PC-9 (cell line): ENCODE measurements at regions not wholly inside any gene's neighbourhood (a gene's known extent, or its start where the extent isn't known, plus 50 kb on each side); places are given as distances from the start of the nearest gene placed in this dataset.

Experiments used
- BruUV-seq: library from RNA; stranded (reverse); fragments of 400-500 nt; replicated peaks from 2 replicates; lab custom pipeline; 2021; lab: Mats Ljungman, UMichigan
- CTCF ChIA-PET: fragments of 300-600 bp; sonication (Branson Sonifier 250); formaldehyde crosslinking; loops from one replicate; lab custom pipeline; 2022; ENCODE audit warnings: antibody characterized with exemption; lab: Charles Lee
- POLR2A ChIA-PET: fragments of 300-600 bp; sonication (Branson Sonifier 250); formaldehyde crosslinking; loops from one replicate; lab custom pipeline; 2022; ENCODE audit warnings: antibody characterized with exemption; ENCODE audit not compliant: unreplicated experiment; lab: Charles Lee
- DNase-seq, 2 experiments: peaks; one replicate each; pipeline versions ENCODE4 v3.0.0 to v3.0.0-alpha.2; 2015 to 2022; ENCODE audit warnings: mixed read lengths in 1 of 2
- H2AFZ ChIP-seq: fragments of 200-600 bp; sonication (generic); 2 replicates; pipeline ENCODE4 v1.8.1; 2017; ENCODE audit warnings: antibody characterized with exemption
- H3F3A ChIP-seq: fragments of 200-600 bp; sonication (generic); 2 replicates; pipeline ENCODE4 v1.8.1; 2017; ENCODE audit warnings: antibody characterized with exemption, mild to moderate bottlenecking, low read depth; ENCODE audit not compliant: insufficient read depth
- H3K27ac ChIP-seq: fragments of 200-600 bp; sonication (generic); 2 replicates; pipeline ENCODE4 v1.6.1; 2016; ENCODE audit warnings: mixed run types
- H3K27me3 ChIP-seq: fragments of 200-600 bp; sonication (generic); 2 replicates; pipeline ENCODE4 v1.6.1; 2016; ENCODE audit warnings: low read depth, mixed run types; ENCODE audit not compliant: insufficient read depth
- H3K36me3 ChIP-seq: fragments of 200-600 bp; sonication (generic); 2 replicates; pipeline ENCODE4 v1.6.1; 2016; ENCODE audit warnings: low read depth, mixed run types
- H3K4me1 ChIP-seq: fragments of 200-600 bp; sonication (generic); replicated peaks from 2 replicates; pipeline ENCODE4 v1.6.1; 2016; ENCODE audit warnings: mixed run types; ENCODE audit not compliant: insufficient read depth
- H3K4me2 ChIP-seq: fragments of 200-600 bp; sonication (generic); 2 replicates; pipeline ENCODE4 v1.6.1; 2017; ENCODE audit warnings: mixed run types
- H3K4me3 ChIP-seq: fragments of 200-600 bp; sonication (generic); 2 replicates; pipeline ENCODE4 v1.6.1; 2016; ENCODE audit warnings: mixed run types
- H3K79me2 ChIP-seq: fragments of 200-600 bp; sonication (generic); 2 replicates; pipeline ENCODE4 v1.6.1; 2017; ENCODE audit warnings: low read depth, mixed run types
- H3K9me2 ChIP-seq: fragments of 200-600 bp; sonication (generic); 2 replicates; pipeline ENCODE4 v1.8.1; 2017; ENCODE audit warnings: mild to moderate bottlenecking; ENCODE audit not compliant: insufficient read depth
- H3K9me3 ChIP-seq: fragments of 200-600 bp; sonication (generic); 2 replicates; pipeline ENCODE4 v1.8.1; 2016; ENCODE audit warnings: low read depth; ENCODE audit not compliant: insufficient read depth
- H4K20me1 ChIP-seq: fragments of 200-600 bp; sonication (generic); 2 replicates; pipeline ENCODE4 v1.8.1; 2017; ENCODE audit not compliant: insufficient read depth
- CTCF ChIP-seq: fragments of 200-600 bp; sonication (generic); conservative IDR thresholded peaks from 2 replicates; pipeline ENCODE4 v1.6.1; 2017; ENCODE audit warnings: mixed run types, antibody characterized with exemption, mild to moderate bottlenecking, moderate library complexity
- EZH2 ChIP-seq: fragments of 200-600 bp; sonication (generic); IDR thresholded peaks from 2 replicates; pipeline ENCODE4 v1.8.0; 2017; ENCODE audit warnings: antibody characterized with exemption, low read depth
- intact Hi-C: fragments of 100-400 bp; cut with micrococcal nuclease; formaldehyde crosslinking; loops from one replicate; pipeline ENCODE4 v1.10.0; 2022; ENCODE audit not compliant: unreplicated experiment

GRCh38 chr4:137631605-137632004 lies 99.3 kb upstream of the PCDH18 start:
- CTCF ChIA-PET: no interaction called here

GRCh38 chr4:137630252-137630651 lies 98.0 kb upstream of the PCDH18 start:
- Histone ChIP-seq H3F3A (no peaks in the 10 kb centered on the region), H3K27me3 (no peaks in the 10 kb centered on the region), H3K79me2 (no peaks in the 10 kb centered on the region), H3K9me3 (no peaks in the 10 kb centered on the region), H3K36me3 (no peaks in the 10 kb centered on the region), H3K27ac (no peak overlapping the region), H2AFZ (no peak overlapping the region), H3K4me2 (no peak overlapping the region), H4K20me1 (no peaks in the 10 kb centered on the region), H3K4me3 (no peak overlapping the region), H3K4me1 (no peaks in the 10 kb centered on the region), H3K9me2 (no peaks in the 10 kb centered on the region)
- intact Hi-C loops: no loop called here
- ChIA-PET POLR2A (no interaction called here), CTCF (no interaction called here)
- BruUV-seq: no TSS peak
- DNase-seq: no peak
- no peak for TF ChIP-seq CTCF
- TF ChIP-seq EZH2: no peak

More at GRCh38 chr4:137631605-137632004, 99.3 kb upstream of the PCDH18 start:
- intact Hi-C loops: no loop called here
- no peak overlapping the region for H2AFZ ChIP-seq
- BruUV-seq: no TSS peak
- H3K9me2 ChIP-seq: no peaks in the 10 kb centered on the region
- no peak overlapping the region for H3K4me3 ChIP-seq
- H3K27me3 ChIP-seq: no peaks in the 10 kb centered on the region
- no peaks in the 10 kb centered on the region for H3K9me3 ChIP-seq
- DNase-seq: no peak
- no peaks in the 10 kb centered on the region for H3F3A ChIP-seq
- H3K4me1 ChIP-seq: no peaks in the 10 kb centered on the region
- TF ChIP-seq EZH2: no peak
- TF ChIP-seq CTCF: no peak
- no peak overlapping the region for H3K27ac ChIP-seq
- no peaks in the 10 kb centered on the region for H3K36me3 ChIP-seq
- POLR2A ChIA-PET: no interaction called here
- H4K20me1 ChIP-seq: no peaks in the 10 kb centered on the region
- H3K79me2 ChIP-seq: no peaks in the 10 kb centered on the region
- no peak overlapping the region for H3K4me2 ChIP-seq

- TF ChIP-seq EZH2: no peak
- no peak for TF ChIP-seq CTCF
- Histone ChIP-seq H3K9me3 (no peaks in the 10 kb centered on the region), H3K4me3 (no peak overlapping the region), H3K4me2 (no peak overlapping the region), H4K20me1 (no peaks in the 10 kb centered on the region), H3F3A (no peaks in the 10 kb centered on the region), H3K4me1 (no peaks in the 10 kb centered on the region), H3K79me2 (no peaks in the 10 kb centered on the region), H3K9me2 (no peaks in the 10 kb centered on the region), H2AFZ (no peak overlapping the region), H3K36me3 (no peaks in the 10 kb centered on the region), H3K27me3 (no peaks in the 10 kb centered on the region), H3K27ac (no peak overlapping the region)
- ChIA-PET CTCF (no interaction called here), POLR2A (no interaction called here)
- DNase-seq: no peak
- BruUV-seq: no TSS peak
- intact Hi-C loops: no loop called here
Measured at GRCh38 chr4:137627739-137628460, 95.6 kb upstream of the PCDH18 start.
